ENCODE measurements at regions not wholly inside any gene's neighbourhood (a gene's known extent, or its start where the extent isn't known, plus 50 kb on each side); places are given as distances from the start of the nearest gene placed in this dataset.

DNA sequence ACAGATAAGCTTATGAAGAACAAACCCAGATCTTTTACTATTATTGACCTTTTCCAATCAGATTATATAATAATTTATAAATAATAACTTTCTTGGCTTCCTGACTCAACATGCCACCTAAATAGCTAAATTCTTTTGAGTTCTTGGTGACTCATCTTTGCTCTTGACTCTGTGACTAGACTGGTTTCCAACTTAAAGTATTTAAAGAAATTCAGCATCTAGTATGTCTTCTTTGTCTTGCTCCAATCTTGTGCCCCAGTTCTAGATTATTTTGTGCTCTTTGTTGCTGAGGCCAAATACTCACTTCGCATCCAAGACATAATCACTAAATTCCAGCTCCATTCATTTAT, 483.2 kb upstream of the TBL1XR1 start:
- ChIA-PET POLR2A (interaction anchor here (0.7 to 1.7 kb wide), 2 partner anchors 8 to 11 kb away, joined by 4 read pairs; no protein-coding TSS in a partner anchor), CTCF (interaction anchor here (1.0 kb wide), 1 partner anchor 61 kb away, joined by 3 read pairs; no protein-coding TSS in a partner anchor)
- H3K9me3 Mint-ChIP-seq (ENCODE audit: unreplicated experiment) = no peaks in the 10 kb centered on the region
- H3K27ac Mint-ChIP-seq (ENCODE audit: low read depth, unreplicated experiment) = no peak overlapping the region
- no TSS peak for BruUV-seq (replicated peaks)
- H3K4me3 Mint-ChIP-seq (ENCODE audit: unreplicated experiment) = no peak overlapping the region
- H3K27me3 Mint-ChIP-seq (ENCODE audit: insufficient read depth, unreplicated experiment) = no peaks in the 10 kb centered on the region
- no peak for TF ChIP-seq CTCF (IDR thresholded peaks at IDR 0.05; ENCODE audit: unreplicated experiment)
- no peaks in the 10 kb centered on the region for H3K36me3 Mint-ChIP-seq (ENCODE audit: insufficient read depth, unreplicated experiment)
- DNase-seq (ENCODE audit: unreplicated experiment) = no peak
- peaks cover 6% of the 10 kb centered on the region for H3K4me1 Mint-ChIP-seq (ENCODE audit: insufficient read depth, unreplicated experiment)
- intact Hi-C loops (cut with micrococcal nuclease) = no loop called here

DNA sequence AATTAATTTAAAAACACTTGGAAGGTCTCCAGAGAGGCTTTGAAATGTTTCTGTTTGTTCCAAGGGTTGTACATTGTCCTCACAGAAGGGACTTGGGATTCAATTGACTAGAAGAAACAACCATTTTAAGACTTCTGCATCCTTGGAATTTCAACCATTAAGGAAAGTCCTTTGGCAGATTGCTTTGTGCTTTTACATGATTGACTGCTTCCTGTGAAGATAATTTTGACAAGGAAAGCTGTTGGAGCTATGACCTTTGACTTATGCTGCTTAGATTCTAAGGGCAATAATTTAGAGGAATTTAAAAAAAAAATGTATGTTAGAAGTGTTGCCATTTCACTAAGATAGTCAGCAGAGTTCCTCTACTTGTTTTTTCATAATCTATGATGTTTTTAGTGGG, 483.9 kb upstream of the TBL1XR1 start:
- CTCF ChIA-PET = interaction anchor here (0.7 to 1.0 kb wide), 2 partner anchors 62 to 135 kb away, joined by 3 to 4 read pairs; no protein-coding TSS in a partner anchor
- POLR2A ChIA-PET = no interaction called here
- no peak overlapping the region for H3K4me3 Mint-ChIP-seq (ENCODE audit: unreplicated experiment)
- no peaks in the 10 kb centered on the region for H3K36me3 Mint-ChIP-seq (ENCODE audit: insufficient read depth, unreplicated experiment)
- H3K9me3 Mint-ChIP-seq (ENCODE audit: unreplicated experiment) = no peaks in the 10 kb centered on the region
- intact Hi-C loops (cut with micrococcal nuclease) = no loop called here
- no peak overlapping the region for H3K27ac Mint-ChIP-seq (ENCODE audit: low read depth, unreplicated experiment)
- peaks cover 6% of the 10 kb centered on the region for H3K4me1 Mint-ChIP-seq (ENCODE audit: insufficient read depth, unreplicated experiment)
- H3K27me3 Mint-ChIP-seq (ENCODE audit: insufficient read depth, unreplicated experiment) = no peaks in the 10 kb centered on the region
- DNase-seq (ENCODE audit: unreplicated experiment) = no peak
- no TSS peak for BruUV-seq (replicated peaks)
- no peak for TF ChIP-seq CTCF (IDR thresholded peaks at IDR 0.05; ENCODE audit: unreplicated experiment)

- Mint-ChIP-seq H3K36me3 (ENCODE audit: insufficient read depth, unreplicated experiment) (no peaks in the 10 kb centered on the region), H3K27ac (ENCODE audit: low read depth, unreplicated experiment) (no peak overlapping the region), H3K9me3 (ENCODE audit: unreplicated experiment) (no peaks in the 10 kb centered on the region), H3K4me3 (ENCODE audit: unreplicated experiment) (no peak overlapping the region), H3K27me3 (ENCODE audit: insufficient read depth, unreplicated experiment) (no peaks in the 10 kb centered on the region), H3K4me1 (ENCODE audit: insufficient read depth, unreplicated experiment) (peaks cover 6% of the 10 kb centered on the region)
- ChIA-PET CTCF (interaction anchor here (1.1 kb wide), 1 partner anchor 12 kb away, joined by 6 read pairs; no protein-coding TSS in a partner anchor), POLR2A (interaction anchor here (0.8 kb wide), 1 partner anchor 13 kb away, joined by 3 read pairs; no protein-coding TSS in a partner anchor)
- TF ChIP-seq CTCF (IDR thresholded peaks at IDR 0.05; ENCODE audit: unreplicated experiment) = no peak
- no peak for DNase-seq (ENCODE audit: unreplicated experiment)
- intact Hi-C loops (cut with micrococcal nuclease) = no loop called here
- no TSS peak for BruUV-seq (replicated peaks)
Measured at GRCh38 chr3:177681852-177682251, 484.6 kb upstream of the TBL1XR1 start.

DNA sequence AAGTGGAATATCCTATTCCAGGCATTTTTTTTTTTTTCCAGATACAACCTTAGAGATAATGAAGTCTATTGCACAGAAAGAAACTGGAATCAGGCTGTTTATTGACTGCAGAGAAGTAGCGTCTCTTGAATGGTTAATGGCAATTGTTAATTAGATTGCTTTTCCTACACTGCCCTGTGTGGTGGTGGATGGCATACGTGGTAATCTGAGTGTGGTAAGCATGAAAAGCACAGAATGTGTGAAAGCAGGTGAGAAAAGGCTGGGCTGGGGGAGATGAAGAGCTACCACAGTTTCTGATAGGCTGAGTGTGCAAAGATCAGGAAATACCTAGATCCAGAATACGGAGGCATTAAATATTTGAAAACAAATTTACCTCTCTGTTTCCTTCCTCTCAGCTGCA, 486.3 kb upstream of the TBL1XR1 start:
- CTCF ChIA-PET = interaction anchor here (0.6 kb wide), 2 partner anchors 8 to 39 kb away, joined by 4 to 5 read pairs; no protein-coding TSS in a partner anchor
- no peak for TF ChIP-seq CTCF (IDR thresholded peaks at IDR 0.05; ENCODE audit: unreplicated experiment)

More for the DNA sequence above, 486.3 kb upstream of the TBL1XR1 start:
- DNase-seq (ENCODE audit: unreplicated experiment) = no peak
- no peaks in the 10 kb centered on the region for H3K36me3 Mint-ChIP-seq (ENCODE audit: insufficient read depth, unreplicated experiment)
- no peaks in the 10 kb centered on the region for H3K27me3 Mint-ChIP-seq (ENCODE audit: insufficient read depth, unreplicated experiment)
- POLR2A ChIA-PET = no interaction called here
- no peak overlapping the region for H3K4me3 Mint-ChIP-seq (ENCODE audit: unreplicated experiment)
- peaks cover 6% of the 10 kb centered on the region for H3K4me1 Mint-ChIP-seq (ENCODE audit: insufficient read depth, unreplicated experiment)
- BruUV-seq (replicated peaks) = no TSS peak
- H3K9me3 Mint-ChIP-seq (ENCODE audit: unreplicated experiment) = no peaks in the 10 kb centered on the region
- intact Hi-C loops (cut with micrococcal nuclease) = no loop called here
- no peak overlapping the region for H3K27ac Mint-ChIP-seq (ENCODE audit: low read depth, unreplicated experiment)
